ENCODE measurements at regions not wholly inside any gene's neighbourhood (a gene's known extent, or its start where the extent isn't known, plus 50 kb on each side); places are given as distances from the start of the nearest gene placed in this dataset.

GRCh38 chr2:221178139-221178538, 394.0 kb downstream of the EPHA4 start:
- TF ChIP-seq, protein P1, sequence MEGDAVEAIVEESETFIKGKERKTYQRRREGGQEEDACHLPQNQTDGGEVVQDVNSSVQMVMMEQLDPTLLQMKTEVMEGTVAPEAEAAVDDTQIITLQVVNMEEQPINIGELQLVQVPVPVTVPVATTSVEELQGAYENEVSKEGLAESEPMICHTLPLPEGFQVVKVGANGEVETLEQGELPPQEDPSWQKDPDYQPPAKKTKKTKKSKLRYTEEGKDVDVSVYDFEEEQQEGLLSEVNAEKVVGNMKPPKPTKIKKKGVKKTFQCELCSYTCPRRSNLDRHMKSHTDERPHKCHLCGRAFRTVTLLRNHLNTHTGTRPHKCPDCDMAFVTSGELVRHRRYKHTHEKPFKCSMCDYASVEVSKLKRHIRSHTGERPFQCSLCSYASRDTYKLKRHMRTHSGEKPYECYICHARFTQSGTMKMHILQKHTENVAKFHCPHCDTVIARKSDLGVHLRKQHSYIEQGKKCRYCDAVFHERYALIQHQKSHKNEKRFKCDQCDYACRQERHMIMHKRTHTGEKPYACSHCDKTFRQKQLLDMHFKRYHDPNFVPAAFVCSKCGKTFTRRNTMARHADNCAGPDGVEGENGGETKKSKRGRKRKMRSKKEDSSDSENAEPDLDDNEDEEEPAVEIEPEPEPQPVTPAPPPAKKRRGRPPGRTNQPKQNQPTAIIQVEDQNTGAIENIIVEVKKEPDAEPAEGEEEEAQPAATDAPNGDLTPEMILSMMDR (conservative IDR thresholded peaks at IDR 0.05): no peak
- Mint-ChIP-seq H3K27ac (no peak overlapping the region), H3K4me1 (ENCODE audit: unreplicated experiment) (no peaks in the 10 kb centered on the region), H3K27me3 (no peaks in the 10 kb centered on the region), H3K36me3 (peaks cover 3% of the 10 kb centered on the region), H3K9me3 (peaks cover 10% of the 10 kb centered on the region), H3K4me3 (no peak overlapping the region)
- no peak for DNase-seq (ENCODE audit: extremely low spot score, unreplicated experiment)

DNA sequence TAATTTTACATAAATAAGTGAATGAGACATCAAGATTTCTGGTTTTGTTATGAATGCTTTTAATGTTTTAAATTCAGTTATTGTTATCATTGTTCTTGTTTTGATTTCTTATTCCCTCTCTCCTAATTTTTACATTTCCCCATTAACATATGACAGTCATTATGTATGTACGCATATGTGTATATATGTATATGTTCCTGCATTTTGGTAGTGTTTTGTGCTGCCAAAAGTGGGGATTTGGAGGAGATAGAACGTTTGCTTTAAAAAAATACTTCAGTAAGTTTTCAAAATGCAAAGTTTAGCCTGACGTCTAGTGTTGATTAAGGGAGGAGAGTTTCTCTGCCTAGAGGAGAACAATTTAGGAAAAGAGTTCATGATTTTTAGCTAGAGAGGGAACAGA, 385.2 kb downstream of the EPHA4 start:
- TF ChIP-seq, protein P1 (conservative IDR thresholded peaks at IDR 0.05): no peak
- DNase-seq (ENCODE audit: extremely low spot score, unreplicated experiment): no peak
- Mint-ChIP-seq H3K27ac (no peak overlapping the region), H3K9me3 (no peaks in the 10 kb centered on the region), H3K4me3 (no peak overlapping the region), H3K4me1 (ENCODE audit: unreplicated experiment) (peaks cover 4% of the 10 kb centered on the region), H3K36me3 (no peaks in the 10 kb centered on the region), H3K27me3 (peaks cover 3% of the 10 kb centered on the region)

GRCh38 chr2:221189431-221190067, 382.6 kb downstream of the EPHA4 start:
- Mint-ChIP-seq H3K27ac (no peak overlapping the region), H3K4me3 (no peak overlapping the region), H3K27me3 (peaks cover 3% of the 10 kb centered on the region), H3K36me3 (no peaks in the 10 kb centered on the region), H3K4me1 (ENCODE audit: unreplicated experiment) (peaks cover 4% of the 10 kb centered on the region), H3K9me3 (peaks cover 5% of the 10 kb centered on the region)
- TF ChIP-seq, protein P1 (conservative IDR thresholded peaks at IDR 0.05): no peak
- DNase-seq (ENCODE audit: extremely low spot score, unreplicated experiment): no peak

- no peak overlapping the region for H3K4me3 Mint-ChIP-seq
- H3K27ac Mint-ChIP-seq: no peak overlapping the region
- peaks cover 5% of the 10 kb centered on the region for H3K4me1 Mint-ChIP-seq (ENCODE audit: unreplicated experiment)
- no peak for DNase-seq (ENCODE audit: extremely low spot score, unreplicated experiment)
- TF ChIP-seq, protein P1 (conservative IDR thresholded peaks at IDR 0.05): no peak
- peaks cover 20% of the 10 kb centered on the region for H3K9me3 Mint-ChIP-seq
- H3K27me3 Mint-ChIP-seq: no peaks in the 10 kb centered on the region
- no peaks in the 10 kb centered on the region for H3K36me3 Mint-ChIP-seq
Observed at GRCh38 chr2:221195829-221196228, 376.3 kb downstream of the EPHA4 start.

GRCh38 chr2:221197225-221197856, 374.8 kb downstream of the EPHA4 start:
- H3K27ac Mint-ChIP-seq: no peak overlapping the region
- peaks cover 20% of the 10 kb centered on the region for H3K9me3 Mint-ChIP-seq
- no peaks in the 10 kb centered on the region for H3K36me3 Mint-ChIP-seq
- TF ChIP-seq, protein P1 (conservative IDR thresholded peaks at IDR 0.05): no peak
- DNase-seq (ENCODE audit: extremely low spot score, unreplicated experiment): no peak
- H3K4me1 Mint-ChIP-seq (ENCODE audit: unreplicated experiment): peaks cover 5% of the 10 kb centered on the region
- H3K4me3 Mint-ChIP-seq: no peak overlapping the region
- no peaks in the 10 kb centered on the region for H3K27me3 Mint-ChIP-seq
